Stimulated activated naive CD8-positive, alpha-beta T cell treated with anti-CD3 and anti-CD28 coated beads, Interleukin-15, amount 100 ng/mL, for 72 hours (primary cell): ENCODE measurements at regions not wholly inside any gene's neighbourhood (a gene's known extent, or its start where the extent isn't known, plus 50 kb on each side); places are given as distances from the start of the nearest gene placed in this dataset.

Experiments used
- ATAC-seq: fragments of 150-1000 bp; cut with Tn5 transposase; 2 replicates; pipeline ENCODE4 v1.10.0; 2021; ENCODE audit warnings: mild to moderate bottlenecking, moderate library complexity
- DNase-seq, 2 donors: peaks; one replicate each; pipeline ENCODE4 v3.0.0; 2021 to 2022
- H3K27ac Mint-ChIP-seq, 2 donors: one replicate each; pipeline ENCODE4 v1.8.0; 2022; ENCODE audit warnings: mild to moderate bottlenecking in 2 of 2, mixed read lengths in 2 of 2, moderate library complexity in 2 of 2
- H3K27me3 Mint-ChIP-seq: one replicate; pipeline ENCODE4 v1.8.0; 2022; ENCODE audit warnings: mixed read lengths
- H3K4me1 Mint-ChIP-seq: one replicate; pipeline ENCODE4 v1.8.0; 2022; ENCODE audit warnings: mild to moderate bottlenecking, mixed read lengths
- H3K4me3 Mint-ChIP-seq, 2 donors: one replicate each; pipeline ENCODE4 v1.8.0; 2022; ENCODE audit warnings: mild to moderate bottlenecking in 2 of 2, mixed read lengths in 2 of 2, moderate library complexity in 1 of 2
- H3K9me3 Mint-ChIP-seq, 2 donors: one replicate each; pipeline ENCODE4 v1.8.0; 2022; ENCODE audit warnings: mixed read lengths in 2 of 2

DNA sequence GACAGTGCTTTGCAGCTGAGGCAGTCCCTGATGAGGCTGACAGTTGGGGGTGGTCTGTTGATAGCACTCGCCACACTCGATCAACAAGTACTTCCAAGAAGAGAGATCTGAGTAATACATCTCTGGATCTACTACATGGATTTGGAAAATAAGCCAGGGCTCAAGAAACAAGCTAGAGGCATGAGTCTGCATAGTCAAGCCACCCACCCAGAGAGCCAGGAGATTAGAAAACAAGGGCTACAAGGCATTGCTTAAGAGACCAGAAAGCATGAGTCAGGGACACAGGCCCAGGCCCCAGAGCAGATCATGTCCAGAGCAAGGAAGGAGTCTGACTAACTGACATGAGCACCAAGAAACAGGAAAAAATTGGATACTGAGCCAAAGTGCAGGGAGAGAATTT is 196.9 kb upstream of the CWC22 start:
- no peaks in the 10 kb centered on the region for H3K9me3 Mint-ChIP-seq
- H3K4me3 Mint-ChIP-seq: no peak overlapping the region
- ATAC-seq: no peak
- H3K27me3 Mint-ChIP-seq: no peaks in the 10 kb centered on the region
- DNase-seq: no peak
- H3K27ac Mint-ChIP-seq: peak overlapping the region in 1 of 2 donors; percentile 1
- no peaks in the 10 kb centered on the region for H3K4me1 Mint-ChIP-seq

DNA sequence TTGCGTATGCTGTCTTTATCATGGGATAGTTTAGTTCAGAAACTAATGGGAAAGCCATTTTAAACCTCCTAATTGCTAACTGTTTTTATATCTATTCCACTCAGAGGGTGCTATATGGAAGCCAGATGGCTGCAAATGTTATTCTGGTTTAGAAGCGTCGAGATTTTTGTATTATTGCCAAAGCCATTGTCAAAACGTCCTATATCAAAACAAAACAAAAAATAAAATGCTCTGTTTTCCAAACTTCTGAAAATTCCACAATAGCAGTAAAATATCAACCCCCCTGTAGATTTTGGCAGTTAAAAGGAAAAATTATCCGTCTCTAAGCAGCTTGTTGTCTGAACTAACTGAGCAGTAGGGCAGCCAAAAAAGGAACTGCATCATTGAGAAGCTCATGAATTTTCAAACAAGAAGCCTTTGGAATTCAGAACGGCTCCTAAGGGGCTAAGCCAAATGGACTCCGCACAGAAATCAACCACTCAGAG is 195.4 kb upstream of the CWC22 start:
- no peaks in the 10 kb centered on the region for H3K4me1 Mint-ChIP-seq
- DNase-seq: no peak
- H3K27me3 Mint-ChIP-seq: no peaks in the 10 kb centered on the region
- no peaks in the 10 kb centered on the region for H3K9me3 Mint-ChIP-seq
- H3K27ac Mint-ChIP-seq: no peak overlapping the region
- no peak overlapping the region for H3K4me3 Mint-ChIP-seq
- no peak for ATAC-seq

DNA sequence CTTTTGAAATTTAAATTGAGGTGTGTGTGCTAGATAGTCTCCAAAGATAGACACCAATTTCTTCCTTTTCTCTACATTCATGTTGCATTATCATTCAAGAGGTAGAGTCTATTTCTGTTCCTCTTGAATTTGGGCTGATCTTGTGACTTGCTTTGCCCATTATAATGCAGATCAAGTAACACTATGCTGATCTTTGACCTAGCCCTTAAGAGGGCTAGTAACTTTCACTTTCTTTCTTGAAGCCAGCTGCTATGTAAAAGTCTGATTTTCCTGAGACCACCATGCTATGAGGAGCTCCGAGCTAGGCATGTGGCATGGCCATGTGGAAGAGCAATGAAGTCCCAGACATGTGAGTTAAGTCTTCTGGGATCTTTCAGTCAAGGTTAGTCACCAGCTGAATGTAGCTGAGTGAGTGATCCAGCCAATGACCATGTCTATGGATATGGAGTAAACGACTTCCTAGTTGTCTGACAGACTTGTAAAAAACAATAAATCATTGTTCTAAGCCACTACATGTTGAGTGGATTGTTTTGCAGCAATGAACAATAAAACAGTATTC is 189.4 kb upstream of the CWC22 start:
- ATAC-seq (no peak), DNase-seq (no peak)
- Mint-ChIP-seq H3K27ac (peak overlapping the region in 1 of 2 donors; percentile 64), H3K27me3 (no peaks in the 10 kb centered on the region), H3K9me3 (no peaks in the 10 kb centered on the region), H3K4me3 (no peak overlapping the region), H3K4me1 (no peaks in the 10 kb centered on the region)

DNA sequence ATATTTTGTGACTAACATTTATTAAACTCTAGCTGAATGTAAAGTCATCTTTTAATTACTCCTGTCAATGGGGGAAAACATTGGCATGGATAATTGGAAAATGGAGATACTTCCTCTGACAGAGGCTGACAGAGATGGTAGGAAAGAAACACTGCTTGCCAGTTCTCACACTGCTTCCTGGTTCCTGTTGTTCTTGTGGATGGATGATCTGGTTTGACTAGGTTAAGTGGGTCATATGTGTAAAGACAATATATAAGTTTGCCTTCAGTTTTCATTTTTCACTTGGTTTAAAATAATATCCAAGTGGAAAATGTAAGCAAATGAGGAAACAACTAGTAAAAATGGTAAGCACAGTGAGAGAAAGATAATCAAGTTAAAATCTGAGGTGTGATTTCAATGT is 188.8 kb upstream of the CWC22 start:
- DNase-seq: no peak
- Mint-ChIP-seq H3K9me3 (no peaks in the 10 kb centered on the region), H3K27me3 (no peaks in the 10 kb centered on the region), H3K27ac (no peak overlapping the region), H3K4me3 (no peak overlapping the region), H3K4me1 (no peaks in the 10 kb centered on the region)
- no peak for ATAC-seq

DNA sequence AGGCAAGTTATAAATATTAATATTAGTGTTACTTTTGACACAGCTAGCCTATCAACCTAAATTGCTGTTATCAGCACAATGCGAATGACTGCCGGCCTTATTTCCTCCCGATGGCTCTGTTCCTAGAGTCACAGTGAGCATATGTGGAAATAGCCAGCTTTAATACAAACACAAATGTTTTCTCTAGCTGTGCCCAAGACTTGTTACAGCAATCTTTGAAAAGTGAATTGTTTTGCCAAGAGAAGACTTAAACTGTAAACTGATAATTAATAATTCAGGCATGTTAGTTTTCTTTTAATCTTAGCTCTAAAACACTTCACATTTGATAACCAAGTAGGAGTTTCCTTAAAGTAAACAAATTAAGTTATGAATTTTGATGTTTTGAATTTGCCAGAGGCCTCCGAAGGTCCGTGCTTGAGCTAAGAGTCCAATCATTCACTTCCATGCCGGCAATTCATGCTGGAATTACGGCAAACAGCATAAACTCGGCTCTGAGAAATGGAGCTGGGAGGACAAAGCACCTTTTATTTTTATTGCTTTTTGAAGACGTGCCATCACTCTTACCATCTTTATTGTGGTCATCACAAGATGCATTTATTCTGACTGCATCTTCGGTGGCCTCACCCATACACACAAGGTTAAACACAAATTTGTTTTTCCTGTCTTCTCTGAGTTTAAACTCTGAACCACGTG is 184.5 kb upstream of the CWC22 start:
- no peaks in the 10 kb centered on the region for H3K9me3 Mint-ChIP-seq
- DNase-seq (no peak), ATAC-seq (no peak)

DNA sequence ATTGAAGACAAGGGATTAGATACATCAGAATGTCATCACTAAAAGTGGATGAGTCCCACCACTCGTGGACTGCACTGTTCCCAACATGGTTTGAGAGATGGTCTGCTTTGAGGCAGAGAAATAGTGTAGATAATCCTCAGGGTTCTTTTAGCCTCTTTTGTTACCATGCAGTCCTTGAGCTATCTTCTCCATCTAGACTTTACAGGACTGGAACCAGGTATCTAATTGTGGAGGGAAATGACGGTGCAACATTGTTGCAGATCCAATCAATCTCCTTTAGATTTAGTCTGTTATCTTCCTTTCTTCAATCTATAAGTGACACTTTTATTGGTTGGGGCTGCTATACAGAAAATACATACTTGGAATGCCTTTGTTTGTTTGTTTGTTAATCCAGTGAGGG is 183.8 kb upstream of the CWC22 start:
- DNase-seq (no peak), ATAC-seq (no peak)
- H3K9me3 Mint-ChIP-seq: no peaks in the 10 kb centered on the region
- H3K4me1 Mint-ChIP-seq: no peaks in the 10 kb centered on the region
- H3K4me3 Mint-ChIP-seq: no peak overlapping the region
- no peak overlapping the region for H3K27ac Mint-ChIP-seq
- H3K27me3 Mint-ChIP-seq: no peaks in the 10 kb centered on the region

More for the DNA sequence above, 184.5 kb upstream of the CWC22 start:
- no peak overlapping the region for H3K4me3 Mint-ChIP-seq
- H3K4me1 Mint-ChIP-seq: no peaks in the 10 kb centered on the region
- H3K27me3 Mint-ChIP-seq: no peaks in the 10 kb centered on the region
- no peak overlapping the region for H3K27ac Mint-ChIP-seq

DNA sequence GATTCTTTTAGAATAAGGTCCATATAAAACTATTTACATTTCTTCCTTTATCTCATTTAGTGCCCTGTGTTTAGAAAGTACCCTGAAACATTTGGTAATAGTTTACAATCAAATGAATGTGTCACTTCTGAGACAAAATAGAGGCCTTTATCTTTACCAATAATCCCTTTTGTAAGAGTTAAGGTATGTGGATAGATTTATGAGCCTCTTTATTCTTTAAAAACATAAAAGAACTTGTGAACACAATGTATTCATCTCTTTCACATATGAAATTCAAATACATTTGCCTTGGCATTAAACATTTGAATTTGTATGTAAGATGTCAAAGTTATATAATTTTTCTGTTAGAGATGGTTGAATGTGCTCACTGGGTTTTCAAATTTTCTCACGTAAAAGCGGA is 180.5 kb upstream of the CWC22 start:
- DNase-seq: no peak
- Mint-ChIP-seq H3K9me3 (no peaks in the 10 kb centered on the region), H3K4me1 (no peaks in the 10 kb centered on the region), H3K27ac (no peak overlapping the region), H3K4me3 (no peak overlapping the region), H3K27me3 (no peaks in the 10 kb centered on the region)
- ATAC-seq: no peak

DNA sequence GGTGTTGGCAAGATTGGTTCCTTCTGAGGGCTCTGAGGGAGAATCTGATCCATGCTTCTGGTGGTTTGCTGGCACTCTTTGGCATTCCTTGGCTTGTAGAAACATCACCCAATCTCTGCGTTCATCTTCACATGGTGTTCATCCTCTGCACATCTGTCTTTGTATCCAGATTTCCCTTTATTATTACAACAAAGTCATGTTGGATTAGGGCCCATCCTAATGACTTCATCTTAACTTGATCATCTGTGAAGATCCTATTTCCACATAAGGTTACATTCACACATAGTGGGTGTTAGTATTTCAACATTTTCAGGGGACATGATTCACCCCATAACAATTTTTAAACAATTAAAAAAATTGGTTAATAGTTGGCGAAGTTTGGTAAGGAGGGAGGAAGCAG is 177.4 kb upstream of the CWC22 start:
- Mint-ChIP-seq H3K4me1 (no peaks in the 10 kb centered on the region), H3K4me3 (no peak overlapping the region), H3K27ac (no peak overlapping the region), H3K27me3 (no peaks in the 10 kb centered on the region), H3K9me3 (no peaks in the 10 kb centered on the region)
- DNase-seq (no peak), ATAC-seq (no peak)

DNA sequence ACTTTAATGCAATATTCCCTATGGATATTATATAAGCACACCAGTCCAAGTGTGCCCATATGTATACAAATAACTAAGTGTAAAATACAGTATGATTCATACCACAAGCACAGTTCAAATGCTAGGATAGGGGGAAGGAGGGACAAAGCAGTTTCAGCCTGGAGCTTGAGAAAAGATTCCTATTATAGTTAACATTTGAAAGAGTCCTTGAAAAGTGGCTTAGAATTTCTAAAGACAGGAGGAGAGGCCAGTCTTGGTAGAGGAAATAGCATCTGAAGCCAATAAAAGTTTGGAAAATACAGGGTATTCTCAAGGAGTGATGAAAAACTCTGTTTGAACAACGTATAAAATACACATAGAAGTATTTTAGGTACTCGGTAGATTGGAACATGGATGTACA is 173.4 kb upstream of the CWC22 start:
- no peak overlapping the region for H3K4me3 Mint-ChIP-seq
- DNase-seq (no peak), ATAC-seq (no peak)
- no peaks in the 10 kb centered on the region for H3K27me3 Mint-ChIP-seq
- no peak overlapping the region for H3K27ac Mint-ChIP-seq
- H3K4me1 Mint-ChIP-seq: no peaks in the 10 kb centered on the region
- no peaks in the 10 kb centered on the region for H3K9me3 Mint-ChIP-seq

DNA sequence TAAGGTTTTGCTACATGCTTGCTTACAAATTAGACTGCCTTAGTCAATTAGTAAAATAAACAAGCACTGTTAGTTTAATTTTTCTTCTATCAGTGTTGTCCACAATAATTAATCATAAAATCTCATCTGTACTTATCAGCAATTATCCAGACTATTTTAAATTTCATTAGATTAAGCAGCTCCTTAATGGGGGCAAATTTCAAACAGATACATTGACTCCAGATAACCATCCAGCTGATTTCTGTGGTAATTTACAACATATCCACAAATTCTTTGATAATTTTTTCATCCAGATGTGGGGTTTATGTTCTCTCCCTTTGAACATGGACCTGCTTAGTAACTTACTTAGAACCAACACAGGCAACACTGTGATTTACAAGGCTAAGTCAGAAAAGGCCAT is 170.4 kb upstream of the CWC22 start:
- Mint-ChIP-seq H3K4me3 (no peak overlapping the region), H3K4me1 (no peaks in the 10 kb centered on the region), H3K27ac (no peak overlapping the region), H3K27me3 (no peaks in the 10 kb centered on the region), H3K9me3 (no peaks in the 10 kb centered on the region)
- no peak for DNase-seq
- ATAC-seq: no peak

DNA sequence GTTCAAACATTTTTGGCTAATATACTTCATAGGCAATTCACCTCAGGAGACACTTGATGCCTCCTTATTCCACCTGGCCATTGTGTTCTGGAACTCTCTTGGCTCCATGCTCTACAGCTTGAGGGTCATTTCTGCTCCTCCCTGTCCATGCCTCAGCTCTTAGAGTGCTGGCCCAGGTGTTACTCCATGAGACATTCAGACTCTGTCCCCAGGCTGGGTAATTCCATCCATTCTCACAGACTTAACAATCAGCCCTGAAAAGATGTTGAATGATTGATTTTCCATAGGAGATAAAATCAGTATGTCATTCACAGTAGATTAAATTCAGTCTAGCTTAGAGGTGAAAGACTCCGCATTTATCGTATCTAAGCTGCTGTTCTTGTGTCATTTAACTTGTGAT is 168.6 kb upstream of the CWC22 start:
- Mint-ChIP-seq H3K27ac (no peak overlapping the region), H3K27me3 (no peaks in the 10 kb centered on the region), H3K4me3 (no peak overlapping the region), H3K9me3 (no peaks in the 10 kb centered on the region), H3K4me1 (no peaks in the 10 kb centered on the region)
- no peak for ATAC-seq
- no peak for DNase-seq

DNA sequence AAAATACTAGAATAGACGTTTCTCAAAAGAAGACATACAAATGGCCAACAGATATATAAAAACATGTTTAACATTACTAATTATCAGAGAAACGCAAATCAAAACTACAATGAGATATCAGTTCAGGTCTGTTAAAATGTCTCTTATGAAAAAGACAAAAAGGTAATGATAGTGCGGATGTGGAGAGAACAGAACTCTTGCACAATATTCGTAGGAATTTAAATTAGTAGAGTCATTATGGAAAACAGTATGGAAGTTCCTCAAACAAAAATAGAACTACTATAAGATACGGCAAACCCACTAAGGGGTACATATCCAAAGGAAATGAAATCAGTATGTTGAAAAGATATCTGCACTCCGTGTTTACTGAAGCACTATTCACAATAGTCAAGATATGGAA is 167.5 kb upstream of the CWC22 start:
- Mint-ChIP-seq H3K9me3 (peaks cover 9 to 11% of the 10 kb centered on the region in 2 donors), H3K4me3 (no peak overlapping the region), H3K27ac (no peak overlapping the region), H3K27me3 (no peaks in the 10 kb centered on the region), H3K4me1 (no peaks in the 10 kb centered on the region)
- DNase-seq (no peak), ATAC-seq (no peak)

DNA sequence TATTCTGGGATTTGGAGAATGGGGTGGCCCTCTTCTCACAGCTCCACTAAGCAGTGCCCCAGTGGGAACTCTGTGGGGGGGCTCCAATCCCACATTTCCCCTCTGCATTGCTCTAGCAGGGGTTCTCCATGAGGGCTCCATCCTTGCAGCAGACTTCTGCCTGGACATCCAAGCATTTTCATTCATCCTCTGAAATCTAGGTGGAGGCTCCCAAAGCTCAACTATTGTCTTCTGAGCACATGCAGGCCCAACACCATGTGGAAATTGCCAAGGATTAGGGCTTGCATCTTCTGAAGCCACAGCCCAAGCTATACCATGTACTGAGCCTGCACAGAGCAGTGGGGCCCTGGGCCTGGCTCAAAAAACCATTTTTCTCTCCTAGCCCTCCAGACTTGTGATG is 162.4 kb upstream of the CWC22 start:
- Mint-ChIP-seq H3K27me3 (peaks cover 8% of the 10 kb centered on the region), H3K4me3 (no peak overlapping the region), H3K4me1 (no peaks in the 10 kb centered on the region), H3K9me3 (peaks cover 15 to 20% of the 10 kb centered on the region in 2 donors), H3K27ac (no peak overlapping the region)
- ATAC-seq (no peak), DNase-seq (no peak)

DNA sequence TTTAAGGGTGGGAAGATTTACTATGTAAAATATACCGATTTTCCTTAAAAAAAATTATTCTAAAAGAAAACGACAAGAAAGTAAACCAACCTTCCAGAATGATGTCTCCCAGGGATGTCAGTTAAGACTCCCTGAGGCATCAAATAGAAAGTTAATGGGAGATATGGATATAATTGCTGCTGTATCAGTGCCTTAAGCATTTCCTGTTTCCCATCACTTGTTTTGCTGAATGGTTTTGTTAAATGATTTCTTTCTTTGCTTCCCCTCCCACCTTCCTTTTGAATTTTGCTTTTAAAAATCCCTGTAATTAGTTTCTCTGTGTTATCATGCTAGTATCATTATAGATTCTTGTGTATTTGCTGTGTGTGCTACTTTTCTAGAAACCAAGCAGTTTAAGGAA is 154.3 kb upstream of the CWC22 start:
- DNase-seq: no peak
- no peaks in the 10 kb centered on the region for H3K4me1 Mint-ChIP-seq
- no peak overlapping the region for H3K27ac Mint-ChIP-seq
- ATAC-seq: no peak
- no peak overlapping the region for H3K4me3 Mint-ChIP-seq
- H3K27me3 Mint-ChIP-seq: peaks cover 8% of the 10 kb centered on the region
- no peaks in the 10 kb centered on the region for H3K9me3 Mint-ChIP-seq

DNA sequence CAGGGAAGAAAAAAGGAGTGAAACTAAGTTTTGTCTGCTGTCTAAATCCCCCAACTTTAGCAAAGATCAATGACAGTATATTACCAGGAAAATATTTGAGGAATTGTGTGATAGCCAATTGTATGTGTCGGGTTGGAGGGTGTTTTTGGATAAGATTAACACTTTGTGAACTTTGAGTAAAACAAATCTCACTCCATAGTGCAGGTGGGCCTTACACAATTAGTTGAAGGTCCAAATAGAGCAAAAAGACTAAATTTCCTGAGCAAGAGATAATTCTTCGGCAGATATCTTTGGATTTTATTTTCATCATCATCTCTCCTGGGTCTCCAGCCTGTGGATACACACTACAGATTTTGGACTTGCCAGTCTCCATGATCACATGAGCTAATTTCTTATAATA is 152.8 kb upstream of the CWC22 start:
- DNase-seq (no peak), ATAC-seq (no peak)
- Mint-ChIP-seq H3K27ac (no peak overlapping the region), H3K4me3 (no peak overlapping the region), H3K9me3 (no peaks in the 10 kb centered on the region), H3K27me3 (no peaks in the 10 kb centered on the region), H3K4me1 (no peaks in the 10 kb centered on the region)

DNA sequence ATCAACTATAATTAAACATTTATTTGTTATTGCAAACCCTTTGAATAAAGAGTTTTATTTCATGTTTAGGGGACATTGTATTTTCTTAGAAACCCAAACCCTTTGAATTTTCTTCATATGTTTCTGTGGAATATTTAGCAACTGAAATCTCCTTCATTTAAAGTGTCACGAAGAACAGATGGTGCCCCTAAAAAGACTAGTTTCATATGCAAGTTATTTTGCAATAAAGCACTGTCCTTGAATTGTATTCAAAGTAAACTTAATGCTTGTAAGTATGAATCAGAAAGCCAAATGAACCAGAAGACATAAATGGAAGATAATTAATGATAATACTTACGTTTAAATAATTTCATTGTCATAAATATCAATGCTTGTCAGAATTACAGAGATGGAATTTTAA is 151.9 kb upstream of the CWC22 start:
- Mint-ChIP-seq H3K4me3 (no peak overlapping the region), H3K4me1 (no peaks in the 10 kb centered on the region), H3K27me3 (no peaks in the 10 kb centered on the region), H3K9me3 (no peaks in the 10 kb centered on the region), H3K27ac (no peak overlapping the region)
- DNase-seq (no peak), ATAC-seq (no peak)

DNA sequence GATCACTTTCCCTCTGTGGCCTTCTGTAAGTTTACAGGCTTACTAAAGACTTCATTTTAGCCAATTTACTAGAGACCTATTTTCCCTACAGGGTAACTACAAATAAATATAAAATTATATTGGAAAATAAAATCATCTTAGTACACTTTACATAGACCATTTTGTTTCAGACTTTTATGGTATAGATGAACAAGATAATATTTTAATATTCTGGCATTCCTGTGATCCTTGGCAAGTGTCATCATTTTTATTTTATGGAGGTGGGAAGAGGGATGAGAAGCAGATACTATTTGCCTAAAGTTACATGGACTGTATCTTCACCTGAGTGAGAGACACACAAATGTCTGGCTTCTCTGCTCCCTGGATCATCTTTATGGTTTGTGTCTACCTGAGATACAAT is 149.6 kb upstream of the CWC22 start:
- Mint-ChIP-seq H3K27me3 (no peaks in the 10 kb centered on the region), H3K9me3 (no peaks in the 10 kb centered on the region), H3K4me3 (no peak overlapping the region), H3K27ac (no peak overlapping the region), H3K4me1 (no peaks in the 10 kb centered on the region)
- no peak for DNase-seq
- no peak for ATAC-seq
